PC-9 (cell line): ENCODE measurements at regions not wholly inside any gene's neighbourhood (a gene's known extent, or its start where the extent isn't known, plus 50 kb on each side); places are given as distances from the start of the nearest gene placed in this dataset.

Experiments
- BruUV-seq: library from RNA; stranded (reverse); fragments of 400-500 nt; replicated peaks from 2 replicates; lab custom pipeline; 2021; lab: Mats Ljungman, UMichigan
- CTCF ChIA-PET: fragments of 300-600 bp; sonication (Branson Sonifier 250); formaldehyde crosslinking; loops from one replicate; lab custom pipeline; 2022; ENCODE audit warnings: antibody characterized with exemption; lab: Charles Lee
- POLR2A ChIA-PET: fragments of 300-600 bp; sonication (Branson Sonifier 250); formaldehyde crosslinking; loops from one replicate; lab custom pipeline; 2022; ENCODE audit warnings: antibody characterized with exemption; ENCODE audit not compliant: unreplicated experiment; lab: Charles Lee
- DNase-seq, 2 experiments: peaks; one replicate each; pipeline versions ENCODE4 v3.0.0 to v3.0.0-alpha.2; 2015 to 2022; ENCODE audit warnings: mixed read lengths in 1 of 2
- H2AFZ ChIP-seq: fragments of 200-600 bp; sonication (generic); 2 replicates; pipeline ENCODE4 v1.8.1; 2017; ENCODE audit warnings: antibody characterized with exemption
- H3F3A ChIP-seq: fragments of 200-600 bp; sonication (generic); 2 replicates; pipeline ENCODE4 v1.8.1; 2017; ENCODE audit warnings: antibody characterized with exemption, mild to moderate bottlenecking, low read depth; ENCODE audit not compliant: insufficient read depth
- H3K27ac ChIP-seq: fragments of 200-600 bp; sonication (generic); 2 replicates; pipeline ENCODE4 v1.6.1; 2016; ENCODE audit warnings: mixed run types
- H3K27me3 ChIP-seq: fragments of 200-600 bp; sonication (generic); 2 replicates; pipeline ENCODE4 v1.6.1; 2016; ENCODE audit warnings: low read depth, mixed run types; ENCODE audit not compliant: insufficient read depth
- H3K36me3 ChIP-seq: fragments of 200-600 bp; sonication (generic); 2 replicates; pipeline ENCODE4 v1.6.1; 2016; ENCODE audit warnings: low read depth, mixed run types
- H3K4me1 ChIP-seq: fragments of 200-600 bp; sonication (generic); replicated peaks from 2 replicates; pipeline ENCODE4 v1.6.1; 2016; ENCODE audit warnings: mixed run types; ENCODE audit not compliant: insufficient read depth
- H3K4me2 ChIP-seq: fragments of 200-600 bp; sonication (generic); 2 replicates; pipeline ENCODE4 v1.6.1; 2017; ENCODE audit warnings: mixed run types
- H3K4me3 ChIP-seq: fragments of 200-600 bp; sonication (generic); 2 replicates; pipeline ENCODE4 v1.6.1; 2016; ENCODE audit warnings: mixed run types
- H3K79me2 ChIP-seq: fragments of 200-600 bp; sonication (generic); 2 replicates; pipeline ENCODE4 v1.6.1; 2017; ENCODE audit warnings: low read depth, mixed run types
- H3K9me2 ChIP-seq: fragments of 200-600 bp; sonication (generic); 2 replicates; pipeline ENCODE4 v1.8.1; 2017; ENCODE audit warnings: mild to moderate bottlenecking; ENCODE audit not compliant: insufficient read depth
- H3K9me3 ChIP-seq: fragments of 200-600 bp; sonication (generic); 2 replicates; pipeline ENCODE4 v1.8.1; 2016; ENCODE audit warnings: low read depth; ENCODE audit not compliant: insufficient read depth
- H4K20me1 ChIP-seq: fragments of 200-600 bp; sonication (generic); 2 replicates; pipeline ENCODE4 v1.8.1; 2017; ENCODE audit not compliant: insufficient read depth
- CTCF ChIP-seq: fragments of 200-600 bp; sonication (generic); conservative IDR thresholded peaks from 2 replicates; pipeline ENCODE4 v1.6.1; 2017; ENCODE audit warnings: mixed run types, antibody characterized with exemption, mild to moderate bottlenecking, moderate library complexity
- EZH2 ChIP-seq: fragments of 200-600 bp; sonication (generic); IDR thresholded peaks from 2 replicates; pipeline ENCODE4 v1.8.0; 2017; ENCODE audit warnings: antibody characterized with exemption, low read depth
- intact Hi-C: fragments of 100-400 bp; cut with micrococcal nuclease; formaldehyde crosslinking; loops from one replicate; pipeline ENCODE4 v1.10.0; 2022; ENCODE audit not compliant: unreplicated experiment

- no peaks in the 10 kb centered on the region for H3F3A ChIP-seq
- H3K27ac ChIP-seq, result no peak overlapping the region
- H3K79me2 ChIP-seq, result no peaks in the 10 kb centered on the region
- intact Hi-C loops, result no loop called here
- BruUV-seq, result no TSS peak
- POLR2A ChIA-PET, result no interaction called here
- H3K4me2 ChIP-seq, result no peak overlapping the region
- no peak overlapping the region for H2AFZ ChIP-seq
- no peaks in the 10 kb centered on the region for H3K4me1 ChIP-seq
- no peaks in the 10 kb centered on the region for H3K9me3 ChIP-seq
- H3K4me3 ChIP-seq, result no peak overlapping the region
- TF ChIP-seq CTCF, result no peak
- no peak for TF ChIP-seq EZH2
- H4K20me1 ChIP-seq, result no peaks in the 10 kb centered on the region
- DNase-seq, result no peak
- no peaks in the 10 kb centered on the region for H3K27me3 ChIP-seq
- CTCF ChIA-PET, result no interaction called here
- H3K36me3 ChIP-seq, result no peaks in the 10 kb centered on the region
- no peaks in the 10 kb centered on the region for H3K9me2 ChIP-seq
Measured at GRCh38 chr4:32423267-32423666, 1703.1 kb downstream of the PCDH7 start.

- DNase-seq, result no peak
- Histone ChIP-seq H3K9me2 (no peaks in the 10 kb centered on the region), H3K27me3 (no peaks in the 10 kb centered on the region), H3K9me3 (no peaks in the 10 kb centered on the region), H4K20me1 (no peaks in the 10 kb centered on the region), H3F3A (no peaks in the 10 kb centered on the region), H3K36me3 (no peaks in the 10 kb centered on the region), H3K4me3 (no peak overlapping the region), H3K27ac (no peak overlapping the region), H2AFZ (no peak overlapping the region), H3K4me1 (no peaks in the 10 kb centered on the region), H3K79me2 (no peaks in the 10 kb centered on the region), H3K4me2 (no peak overlapping the region)
- ChIA-PET CTCF (no interaction called here), POLR2A (interaction anchor here (0.7 kb wide), 1 partner anchor 162 kb away, joined by 4 read pairs; no protein-coding TSS in a partner anchor)
- TF ChIP-seq CTCF (no peak), EZH2 (no peak)
- BruUV-seq, result no TSS peak
- intact Hi-C loops, result no loop called here
Measured at GRCh38 chr4:32425243-32425642, 1705.1 kb downstream of the PCDH7 start.

- Histone ChIP-seq H2AFZ (no peak overlapping the region), H3K9me2 (no peaks in the 10 kb centered on the region), H3K4me2 (no peak overlapping the region), H3K4me1 (no peaks in the 10 kb centered on the region), H3K36me3 (no peaks in the 10 kb centered on the region), H3K27me3 (no peaks in the 10 kb centered on the region), H3K4me3 (no peak overlapping the region), H3K79me2 (no peaks in the 10 kb centered on the region), H3K9me3 (no peaks in the 10 kb centered on the region), H3F3A (no peaks in the 10 kb centered on the region), H3K27ac (no peak overlapping the region), H4K20me1 (no peaks in the 10 kb centered on the region)
- no peak for TF ChIP-seq EZH2
- DNase-seq, result no peak
- POLR2A ChIA-PET, result no interaction called here
- CTCF ChIA-PET, result no interaction called here
- BruUV-seq, result no TSS peak
- intact Hi-C loops, result no loop called here
Measured at GRCh38 chr4:32427566-32427965, 1707.4 kb downstream of the PCDH7 start.

GRCh38 chr4:32429151-32429550 lies 1709.0 kb downstream of the PCDH7 start:
- ChIA-PET CTCF (no interaction called here), POLR2A (no interaction called here)
- intact Hi-C loops, result no loop called here
- Histone ChIP-seq H3K9me3 (no peaks in the 10 kb centered on the region), H3K4me2 (no peak overlapping the region), H3K4me1 (no peaks in the 10 kb centered on the region), H3K27ac (no peak overlapping the region), H3K4me3 (no peak overlapping the region), H3F3A (no peaks in the 10 kb centered on the region), H4K20me1 (no peaks in the 10 kb centered on the region), H3K79me2 (no peaks in the 10 kb centered on the region), H3K9me2 (no peaks in the 10 kb centered on the region), H2AFZ (no peak overlapping the region), H3K27me3 (no peaks in the 10 kb centered on the region), H3K36me3 (no peaks in the 10 kb centered on the region)
- no peak for DNase-seq
- TF ChIP-seq CTCF (no peak), EZH2 (no peak)
- BruUV-seq, result no TSS peak
